Astrocyte of the cerebellum (primary cell): ENCODE measurements at regions not wholly inside any gene's neighbourhood (a gene's known extent, or its start where the extent isn't known, plus 50 kb on each side); places are given as distances from the start of the nearest gene placed in this dataset.

Experiments used
- DNase-seq: peaks from one replicate; pipeline ENCODE4 v3.0.0-alpha.2; 2011; ENCODE audit warnings: low read depth
- H3K4me3 ChIP-seq: 2 replicates; pipeline ENCODE4 v1.5.1; 2011; ENCODE audit warnings: mild to moderate bottlenecking, low read depth, low read length, moderate library complexity
- CTCF ChIP-seq: IDR thresholded peaks from 2 replicates; pipeline ENCODE4 v1.5.1; 2012; ENCODE audit warnings: low read length, low read depth, moderate library complexity, mild to moderate bottlenecking; ENCODE audit errors: missing control alignments
- in situ Hi-C: cut with HindIII; loops from 2 replicates; pipeline ENCODE4 v1.10.0; 2017; ENCODE audit warnings: low sequenced_read_pairs

DNA sequence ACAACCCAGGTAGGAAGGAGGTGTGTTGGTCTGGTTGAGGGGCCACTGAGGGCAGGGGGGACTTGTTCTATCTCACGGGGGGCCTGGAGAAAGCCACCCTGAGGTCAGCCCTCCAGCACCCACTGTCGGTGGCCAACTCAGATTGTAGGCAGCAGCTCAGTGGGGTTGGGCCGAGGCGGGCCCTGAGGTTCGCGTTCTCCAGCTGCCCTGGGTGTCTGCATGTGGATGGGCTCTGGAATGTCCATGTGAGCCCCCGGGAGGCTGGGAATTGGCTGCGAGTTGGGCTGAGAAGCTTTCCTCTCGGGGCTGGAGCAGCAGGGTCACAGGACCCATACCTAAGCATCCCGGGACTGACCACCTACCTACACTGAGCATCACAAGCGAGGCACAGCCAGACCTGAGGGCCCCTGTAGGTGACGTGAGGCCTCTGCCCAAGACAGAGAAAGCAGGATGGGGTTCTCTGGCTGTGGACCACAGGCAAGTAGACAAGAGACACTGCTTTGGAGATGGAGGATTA lies 70.3 kb upstream of the HAAO start:
- TF ChIP-seq CTCF: no peak
- no peak overlapping the region for H3K4me3 ChIP-seq
- DNase-seq: no peak
- in situ Hi-C loops: no loop called here

GRCh38 chr2:42861321-42861720 lies 68.9 kb upstream of the HAAO start:
- DNase-seq: no peak
- no peak for TF ChIP-seq CTCF
- in situ Hi-C loops: no loop called here

GRCh38 chr2:42860319-42861094 lies 68.1 kb upstream of the HAAO start:
- H3K4me3 ChIP-seq: no peak overlapping the region
- no peak for TF ChIP-seq CTCF
- in situ Hi-C loops: no loop called here
- DNase-seq: no peak

More at GRCh38 chr2:42861321-42861720, 68.9 kb upstream of the HAAO start:
- no peak overlapping the region for H3K4me3 ChIP-seq

- no peak overlapping the region for H3K4me3 ChIP-seq
- TF ChIP-seq CTCF: no peak
- DNase-seq: no peak
- in situ Hi-C loops: no loop called here
Measured at GRCh38 chr2:42859791-42860190, 67.4 kb upstream of the HAAO start.

DNA sequence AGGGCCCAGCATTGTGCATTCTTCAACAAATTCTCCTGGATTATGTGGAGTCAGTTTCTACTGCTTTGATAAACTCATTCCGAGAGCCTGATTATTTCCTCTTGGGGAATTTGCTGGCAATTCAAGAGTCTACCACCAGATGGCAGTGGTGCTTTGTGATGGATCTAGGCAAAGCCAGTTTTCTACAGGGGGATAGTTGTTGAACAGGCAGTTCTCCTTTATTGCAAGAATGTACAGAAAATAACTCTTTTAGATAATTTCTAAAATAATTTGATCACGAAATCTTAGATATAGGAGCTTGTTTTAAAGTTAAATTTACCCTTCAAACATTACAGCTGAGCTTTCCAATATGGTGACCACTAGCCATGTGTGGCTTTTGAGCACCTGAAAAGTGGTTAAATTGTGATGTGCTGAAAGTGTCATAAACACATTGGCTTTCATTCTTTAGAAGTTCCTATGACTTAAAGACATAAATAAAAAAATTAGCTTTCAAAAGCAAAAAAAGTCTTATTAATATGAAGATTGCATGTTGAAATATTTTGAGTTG lies 66.7 kb upstream of the HAAO start:
- TF ChIP-seq CTCF: peak; percentile 92
- peak; percentile 77 for DNase-seq
- H3K4me3 ChIP-seq: no peak overlapping the region
- in situ Hi-C loops: no loop called here

GRCh38 chr2:42858140-42859005 lies 66.0 kb upstream of the HAAO start:
- TF ChIP-seq CTCF: no peak
- DNase-seq: no peak
- no peak overlapping the region for H3K4me3 ChIP-seq
- in situ Hi-C loops: no loop called here
